ENCODE measurements at regions not wholly inside any gene's neighbourhood (a gene's known extent, or its start where the extent isn't known, plus 50 kb on each side); places are given as distances from the start of the nearest gene placed in this dataset.

DNA sequence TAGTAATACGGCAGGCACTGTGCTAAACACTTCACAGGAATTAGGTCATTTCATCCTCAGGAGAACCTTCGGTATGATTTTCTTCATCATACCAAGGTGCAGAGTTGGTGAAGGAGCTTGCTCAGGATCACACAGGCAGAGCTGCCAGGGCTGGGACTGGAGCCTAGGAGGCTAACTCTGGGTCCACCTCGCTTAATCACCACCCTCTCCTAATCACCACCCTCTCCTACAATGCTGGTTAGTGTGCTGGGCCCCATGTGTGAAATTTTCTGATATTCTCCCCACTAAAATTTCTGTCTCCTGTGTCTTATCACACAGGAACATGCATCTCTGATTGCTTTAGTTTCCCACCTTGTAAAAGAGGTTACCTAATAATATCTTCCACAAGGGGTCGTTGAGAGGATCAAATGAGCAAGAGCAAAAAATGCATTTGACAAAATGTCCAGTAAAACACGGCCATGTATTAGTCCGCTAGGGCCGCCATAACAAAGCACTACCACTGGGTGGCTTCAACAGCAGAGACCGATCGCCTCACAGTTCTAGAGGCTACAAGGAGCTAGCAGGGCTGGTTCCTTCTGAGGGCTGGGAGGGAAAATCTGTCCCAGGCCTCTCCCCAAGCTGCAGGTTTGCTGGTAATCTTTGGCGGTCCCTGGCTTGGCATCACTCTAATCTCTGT, 128.2 kb upstream of the NFIB start (continued):
- TF ChIP-seq, protein P1, sequence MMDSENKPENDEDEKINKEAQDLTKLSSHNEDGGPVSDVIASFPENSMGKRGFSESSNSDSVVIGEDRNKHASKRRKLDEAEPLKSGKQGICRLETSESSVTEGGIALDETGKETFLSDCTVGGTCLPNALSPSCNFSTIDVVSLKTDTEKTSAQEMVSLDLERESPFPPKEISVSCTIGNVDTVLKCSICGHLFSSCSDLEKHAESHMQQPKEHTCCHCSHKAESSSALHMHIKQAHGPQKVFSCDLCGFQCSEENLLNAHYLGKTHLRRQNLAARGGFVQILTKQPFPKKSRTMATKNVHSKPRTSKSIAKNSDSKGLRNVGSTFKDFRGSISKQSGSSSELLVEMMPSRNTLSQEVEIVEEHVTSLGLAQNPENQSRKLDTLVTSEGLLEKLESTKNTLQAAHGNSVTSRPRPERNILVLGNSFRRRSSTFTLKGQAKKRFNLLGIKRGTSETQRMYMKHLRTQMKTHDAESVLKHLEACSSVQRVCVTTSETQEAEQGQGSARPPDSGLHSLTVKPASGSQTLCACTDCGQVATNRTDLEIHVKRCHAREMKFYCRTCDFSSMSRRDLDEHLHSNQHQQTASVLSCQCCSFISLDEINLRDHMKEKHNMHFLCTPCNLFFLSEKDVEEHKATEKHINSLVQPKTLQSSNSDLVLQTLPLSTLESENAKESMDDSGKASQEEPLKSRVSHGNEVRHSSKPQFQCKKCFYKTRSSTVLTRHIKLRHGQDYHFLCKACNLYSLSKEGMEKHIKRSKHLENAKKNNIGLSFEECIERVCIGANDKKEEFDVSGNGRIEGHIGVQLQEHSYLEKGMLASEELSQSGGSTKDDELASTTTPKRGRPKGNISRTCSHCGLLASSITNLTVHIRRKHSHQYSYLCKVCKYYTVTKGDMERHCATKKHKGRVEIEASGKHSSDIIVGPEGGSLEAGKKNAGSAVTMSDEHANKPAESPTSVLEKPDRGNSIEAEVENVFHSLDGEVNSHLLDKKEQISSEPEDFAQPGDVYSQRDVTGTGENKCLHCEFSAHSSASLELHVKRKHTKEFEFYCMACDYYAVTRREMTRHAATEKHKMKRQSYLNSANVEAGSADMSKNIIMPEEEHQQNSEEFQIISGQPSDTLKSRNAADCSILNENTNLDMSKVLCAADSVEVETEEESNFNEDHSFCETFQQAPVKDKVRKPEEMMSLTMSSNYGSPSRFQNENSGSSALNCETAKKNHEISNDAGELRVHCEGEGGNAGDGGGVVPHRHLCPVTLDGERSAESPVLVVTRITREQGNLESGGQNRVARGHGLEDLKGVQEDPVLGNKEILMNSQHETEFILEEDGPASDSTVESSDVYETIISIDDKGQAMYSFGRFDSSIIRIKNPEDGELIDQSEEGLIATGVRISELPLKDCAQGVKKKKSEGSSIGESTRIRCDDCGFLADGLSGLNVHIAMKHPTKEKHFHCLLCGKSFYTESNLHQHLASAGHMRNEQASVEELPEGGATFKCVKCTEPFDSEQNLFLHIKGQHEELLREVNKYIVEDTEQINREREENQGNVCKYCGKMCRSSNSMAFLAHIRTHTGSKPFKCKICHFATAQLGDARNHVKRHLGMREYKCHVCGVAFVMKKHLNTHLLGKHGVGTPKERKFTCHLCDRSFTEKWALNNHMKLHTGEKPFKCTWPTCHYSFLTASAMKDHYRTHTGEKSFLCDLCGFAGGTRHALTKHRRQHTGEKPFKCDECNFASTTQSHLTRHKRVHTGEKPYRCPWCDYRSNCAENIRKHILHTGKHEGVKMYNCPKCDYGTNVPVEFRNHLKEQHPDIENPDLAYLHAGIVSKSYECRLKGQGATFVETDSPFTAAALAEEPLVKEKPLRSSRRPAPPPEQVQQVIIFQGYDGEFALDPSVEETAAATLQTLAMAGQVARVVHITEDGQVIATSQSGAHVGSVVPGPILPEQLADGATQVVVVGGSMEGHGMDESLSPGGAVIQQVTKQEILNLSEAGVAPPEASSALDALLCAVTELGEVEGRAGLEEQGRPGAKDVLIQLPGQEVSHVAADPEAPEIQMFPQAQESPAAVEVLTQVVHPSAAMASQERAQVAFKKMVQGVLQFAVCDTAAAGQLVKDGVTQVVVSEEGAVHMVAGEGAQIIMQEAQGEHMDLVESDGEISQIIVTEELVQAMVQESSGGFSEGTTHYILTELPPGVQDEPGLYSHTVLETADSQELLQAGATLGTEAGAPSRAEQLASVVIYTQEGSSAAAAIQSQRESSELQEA (IDR thresholded peaks at IDR 0.05; ENCODE audit: low read depth) = no peak
- TF ChIP-seq, protein P2, sequence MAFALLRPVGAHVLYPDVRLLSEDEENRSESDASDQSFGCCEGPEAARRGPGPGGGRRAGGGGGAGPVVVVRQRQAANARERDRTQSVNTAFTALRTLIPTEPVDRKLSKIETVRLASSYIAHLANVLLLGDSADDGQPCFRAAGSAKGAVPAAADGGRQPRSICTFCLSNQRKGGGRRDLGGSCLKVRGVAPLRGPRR (CRISPR knock-in tag; IDR thresholded peaks at IDR 0.05) = no peak
- no peak for TF ChIP-seq MED1 (CRISPR knock-in tag; IDR thresholded peaks at IDR 0.05; ENCODE audit: borderline replicate concordance)
- no peak for TF ChIP-seq ZBTB40 (IDR thresholded peaks at IDR 0.05)
- no peak for TF ChIP-seq ZBTB40 (CRISPR knock-in tag; IDR thresholded peaks at IDR 0.05)
- no peak for TF ChIP-seq ELK3 (CRISPR knock-in tag; IDR thresholded peaks at IDR 0.05)

Data from K562 (cell line).